ENCODE measurements at regions not wholly inside any gene's neighbourhood (a gene's known extent, or its start where the extent isn't known, plus 50 kb on each side); places are given as distances from the start of the nearest gene placed in this dataset.

- TF ChIP-seq POLR2A (IDR thresholded peaks at IDR 0.05; ENCODE audit: low read length) = no peak
- no peak for TF ChIP-seq GATA1 (IDR thresholded peaks at IDR 0.05; ENCODE audit: low read depth, low read length)
Observed at GRCh38 chr11:82663535-82663934, 70.1 kb downstream of the FAM181B start.
